Mucosa of descending colon (tissue), 3 donors: ENCODE measurements at regions not wholly inside any gene's neighbourhood (a gene's known extent, or its start where the extent isn't known, plus 50 kb on each side); places are given as distances from the start of the nearest gene placed in this dataset.

Experiments
- ATAC-seq: fragments of 200-7000 bp; cut with Tn5 transposase; one replicate; pipeline ENCODE4 v1.9.1; 2020; ENCODE audit warnings: mild to moderate bottlenecking, moderate library complexity
- DNase-seq, 3 donors: peaks; one replicate each; pipeline ENCODE4 v3.0.0-alpha.2; 2020
- H3K36me3 ChIP-seq: fragments of 200-600 bp; one replicate; pipeline ENCODE4 v1.8.0; 2021; ENCODE audit warnings: low read depth, mild to moderate bottlenecking
- H3K4me1 ChIP-seq: fragments of 200-600 bp; one replicate; pipeline ENCODE4 v1.8.0; 2021; ENCODE audit warnings: low read depth, mild to moderate bottlenecking
- H3K4me3 ChIP-seq: fragments of 200-600 bp; one replicate; pipeline ENCODE4 v1.8.0; 2021; ENCODE audit warnings: mild to moderate bottlenecking
- H3K9me3 ChIP-seq: fragments of 200-600 bp; one replicate; pipeline ENCODE4 v1.8.0; 2021; ENCODE audit warnings: mild to moderate bottlenecking
- CTCF ChIP-seq: fragments of 200-600 bp; IDR thresholded peaks from one replicate; pipeline ENCODE4 v1.8.0; 2022; ENCODE audit warnings: antibody characterized with exemption, mild to moderate bottlenecking
- intact Hi-C, 2 donors: fragments of 100-400 bp; cut with DNase I in 1 of 2; cut with micrococcal nuclease in 1 of 2; formaldehyde crosslinking; loops; one replicate each; pipeline versions ENCODE4 v1.11.0 to v1.11.1; 2022; cut with DNase I, micrococcal nuclease
- donor health status: DM: no; HTN: no; CAD: no; lungs with moderate emphysema.
- donor health status: DM: no; HTN: no; CAD: no.
- donor health status: DM: no; HTN: yes; CAD: no.

DNA sequence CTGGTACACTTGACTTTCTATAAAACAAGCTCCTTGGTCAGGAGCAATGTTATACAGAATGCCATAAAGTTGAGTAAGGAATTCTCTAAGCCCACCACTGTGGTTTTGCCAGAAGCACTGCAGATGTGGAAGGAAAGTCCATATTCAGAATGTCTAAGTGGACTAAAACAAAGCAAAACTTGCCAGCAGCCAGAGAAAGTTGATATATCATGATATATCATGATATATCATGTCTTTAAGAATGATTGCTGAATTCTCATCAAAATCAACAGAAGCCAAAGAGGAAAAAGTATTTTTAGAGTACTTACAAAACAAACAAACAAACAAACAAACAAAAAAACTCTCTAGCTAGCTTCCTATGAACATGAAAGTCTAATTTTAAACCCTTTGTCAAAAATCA, 424.8 kb upstream of the OR4E1 start:
- Histone ChIP-seq H3K9me3 (no peaks in the 10 kb centered on the region), H3K36me3 (no peaks in the 10 kb centered on the region), H3K4me1 (no peaks in the 10 kb centered on the region), H3K4me3 (no peak overlapping the region)
- DNase-seq (no peak), ATAC-seq (no peak)
- TF ChIP-seq CTCF = no peak
- intact Hi-C loops = no loop called here

- TF ChIP-seq CTCF = no peak
- Histone ChIP-seq H3K4me1 (no peaks in the 10 kb centered on the region), H3K36me3 (no peaks in the 10 kb centered on the region), H3K9me3 (no peaks in the 10 kb centered on the region), H3K4me3 (no peak overlapping the region)
- no peak for ATAC-seq
- intact Hi-C loops = no loop called here
- DNase-seq = no peak
Observed at GRCh38 chr14:22097586-22098292, 424.1 kb upstream of the OR4E1 start.

DNA sequence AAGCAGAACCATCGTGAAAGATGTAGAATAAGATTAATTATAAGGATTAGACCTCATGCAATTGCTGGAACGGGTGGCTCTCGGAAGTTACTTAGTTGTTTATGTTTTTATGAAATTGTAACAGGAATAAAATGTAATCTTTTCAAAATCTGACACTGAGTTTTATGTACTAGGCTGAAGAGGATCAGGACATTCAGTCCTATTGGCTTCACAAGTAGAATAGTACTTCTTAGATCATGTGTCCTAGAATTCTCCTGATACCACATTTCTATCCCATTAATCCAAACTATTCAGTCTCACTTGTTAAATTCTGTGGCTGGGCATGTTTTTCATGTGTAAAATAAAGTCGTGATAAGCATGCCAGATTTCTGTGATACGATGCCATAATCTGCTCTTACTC, 423.5 kb upstream of the OR4E1 start:
- no peak overlapping the region for H3K4me3 ChIP-seq
- no peaks in the 10 kb centered on the region for H3K4me1 ChIP-seq
- no peaks in the 10 kb centered on the region for H3K9me3 ChIP-seq
- ATAC-seq (no peak), DNase-seq (no peak)
- no peaks in the 10 kb centered on the region for H3K36me3 ChIP-seq
- TF ChIP-seq CTCF = no peak
- intact Hi-C loops = no loop called here

GRCh38 chr14:22096514-22096895, 422.9 kb upstream of the OR4E1 start:
- DNase-seq (no peak), ATAC-seq (peak; percentile 29)
- intact Hi-C loops = no loop called here
- Histone ChIP-seq H3K9me3 (no peaks in the 10 kb centered on the region), H3K4me3 (no peak overlapping the region), H3K4me1 (no peaks in the 10 kb centered on the region), H3K36me3 (no peaks in the 10 kb centered on the region)
- TF ChIP-seq CTCF = no peak

- Histone ChIP-seq H3K9me3 (no peaks in the 10 kb centered on the region), H3K4me1 (no peaks in the 10 kb centered on the region), H3K4me3 (no peak overlapping the region), H3K36me3 (no peaks in the 10 kb centered on the region)
- TF ChIP-seq CTCF = no peak
- peak; percentile 42 for ATAC-seq
- DNase-seq = no peak
- intact Hi-C loops = no loop called here
Observed at GRCh38 chr14:22095860-22096513, 422.4 kb upstream of the OR4E1 start.
